ENCODE measurements at regions not wholly inside any gene's neighbourhood (a gene's known extent, or its start where the extent isn't known, plus 50 kb on each side); places are given as distances from the start of the nearest gene placed in this dataset.

DNA sequence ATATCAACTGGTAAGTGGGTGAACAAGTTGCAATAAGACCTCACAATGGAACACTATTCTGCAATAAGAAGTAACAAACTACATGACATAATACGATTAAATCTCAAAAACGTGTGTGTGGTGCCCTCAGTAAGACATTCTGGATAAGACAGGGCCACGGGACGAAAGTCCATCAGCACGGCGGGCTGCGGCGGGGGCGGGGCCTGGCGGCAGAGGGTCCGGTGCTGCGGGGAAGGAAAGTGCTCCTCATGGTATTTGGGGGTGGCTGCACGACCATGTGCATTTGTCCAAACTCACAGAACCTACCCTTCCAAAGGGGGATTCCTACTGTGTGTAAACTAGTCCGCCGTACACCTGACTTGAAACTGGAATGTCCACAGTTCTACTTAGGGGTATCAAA, 341.8 kb downstream of the TCERG1L start:
- TF ChIP-seq, protein P1, sequence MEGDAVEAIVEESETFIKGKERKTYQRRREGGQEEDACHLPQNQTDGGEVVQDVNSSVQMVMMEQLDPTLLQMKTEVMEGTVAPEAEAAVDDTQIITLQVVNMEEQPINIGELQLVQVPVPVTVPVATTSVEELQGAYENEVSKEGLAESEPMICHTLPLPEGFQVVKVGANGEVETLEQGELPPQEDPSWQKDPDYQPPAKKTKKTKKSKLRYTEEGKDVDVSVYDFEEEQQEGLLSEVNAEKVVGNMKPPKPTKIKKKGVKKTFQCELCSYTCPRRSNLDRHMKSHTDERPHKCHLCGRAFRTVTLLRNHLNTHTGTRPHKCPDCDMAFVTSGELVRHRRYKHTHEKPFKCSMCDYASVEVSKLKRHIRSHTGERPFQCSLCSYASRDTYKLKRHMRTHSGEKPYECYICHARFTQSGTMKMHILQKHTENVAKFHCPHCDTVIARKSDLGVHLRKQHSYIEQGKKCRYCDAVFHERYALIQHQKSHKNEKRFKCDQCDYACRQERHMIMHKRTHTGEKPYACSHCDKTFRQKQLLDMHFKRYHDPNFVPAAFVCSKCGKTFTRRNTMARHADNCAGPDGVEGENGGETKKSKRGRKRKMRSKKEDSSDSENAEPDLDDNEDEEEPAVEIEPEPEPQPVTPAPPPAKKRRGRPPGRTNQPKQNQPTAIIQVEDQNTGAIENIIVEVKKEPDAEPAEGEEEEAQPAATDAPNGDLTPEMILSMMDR (IDR thresholded peaks at IDR 0.05; ENCODE audit: control extremely low read depth, extremely low read depth) = no peak
- DNase-seq = no peak
- Histone ChIP-seq H3K4me1 (ENCODE audit: control insufficient read depth in 5 of 5, insufficient read depth in 5 of 5, low read length in 5 of 5) (no peaks in the 10 kb centered on the region), H3K4me3 (no peak overlapping the region), H3K27me3 (ENCODE audit: control insufficient read depth in 3 of 3, insufficient read depth in 3 of 3, low read length in 2 of 3) (no peaks in the 10 kb centered on the region), H3K9ac (ENCODE audit: insufficient read depth in 1 of 2, low read length in 2 of 2) (no peak overlapping the region), H3K27ac (ENCODE audit: low read depth in 1 of 2, low read length in 1 of 2) (no peak overlapping the region), H3K9me3 (ENCODE audit: control insufficient read depth in 4 of 4, insufficient read depth in 3 of 4, low read length in 3 of 4) (peaks cover 0 to 3% (median 0%) of the 10 kb centered on the region in 4 donors), H3K36me3 (ENCODE audit: control insufficient read depth in 4 of 4, insufficient read depth in 4 of 4, low read length in 4 of 4) (no peaks in the 10 kb centered on the region)
- no peak for ATAC-seq (ENCODE audit: insufficient read depth, low FRiP score)
- WGBS, 2 donors = 80 to 86% methylated on average over 15 of the region's 15 CpGs

DNA sequence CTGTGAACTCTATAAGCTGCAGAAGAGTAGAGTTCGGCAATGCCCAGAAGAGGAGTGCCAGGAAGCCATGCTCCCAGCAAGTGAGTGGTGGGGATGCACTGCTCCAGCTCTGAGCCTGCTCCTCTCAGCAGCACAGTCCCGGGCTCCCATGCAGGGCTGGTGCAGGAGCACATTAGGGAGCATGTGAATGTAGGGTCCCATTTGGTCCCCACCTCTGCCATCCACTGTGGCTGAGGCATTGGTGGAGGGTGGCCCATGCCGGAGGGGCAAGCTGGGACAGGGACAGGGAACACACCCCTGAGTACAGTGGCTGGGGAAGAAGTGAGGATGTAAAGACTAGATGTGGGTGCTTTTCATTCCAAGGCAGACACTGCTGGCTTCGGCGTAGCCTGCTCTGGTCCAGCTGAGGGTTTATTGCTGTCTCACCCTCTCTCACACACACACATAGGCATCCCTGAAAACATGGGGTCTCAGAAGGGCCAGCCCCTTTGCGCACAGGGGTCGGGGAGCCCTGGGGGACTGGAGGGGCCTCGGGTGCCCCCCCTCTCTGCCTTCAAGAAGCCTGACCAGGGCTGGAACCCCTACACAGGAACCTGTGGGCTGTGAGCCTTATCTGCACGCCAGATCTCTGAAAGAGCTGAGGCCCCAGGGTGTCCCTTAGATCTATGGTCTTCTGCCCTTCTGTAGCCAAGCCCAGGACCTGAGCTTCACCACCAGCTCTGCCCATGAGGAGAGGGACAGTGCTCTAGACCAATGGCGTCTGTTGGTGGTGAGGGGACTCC, 341.0 kb downstream of the TCERG1L start:
- TF ChIP-seq, protein P1 (IDR thresholded peaks at IDR 0.05; ENCODE audit: control extremely low read depth, extremely low read depth) = no peak
- DNase-seq = no peak

DNA sequence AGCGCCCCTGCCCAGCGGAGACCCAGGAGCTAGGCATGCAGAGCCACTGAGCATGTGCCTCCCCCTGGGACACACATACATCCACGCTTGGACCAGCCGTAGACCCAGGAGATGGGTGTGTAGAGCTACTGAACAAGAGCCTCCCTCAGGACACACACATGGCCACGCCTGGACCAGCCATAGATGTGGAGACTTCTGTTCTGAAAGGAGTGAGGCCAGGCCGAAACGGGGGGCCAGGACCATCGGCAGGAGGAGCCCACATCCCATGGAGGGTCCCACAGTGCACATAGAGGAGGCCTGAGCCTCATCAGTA, 340.4 kb downstream of the TCERG1L start:
- H3K4me1 ChIP-seq (ENCODE audit: control insufficient read depth in 5 of 5, insufficient read depth in 5 of 5, low read length in 5 of 5) = no peaks in the 10 kb centered on the region
- ATAC-seq (ENCODE audit: insufficient read depth, low FRiP score) (no peak), DNase-seq (no peak)
- H3K9ac ChIP-seq (ENCODE audit: insufficient read depth in 1 of 2, low read length in 2 of 2) = no peak overlapping the region
- H3K4me3 ChIP-seq = no peak overlapping the region
- TF ChIP-seq, protein P1 (IDR thresholded peaks at IDR 0.05; ENCODE audit: control extremely low read depth, extremely low read depth) = no peak
- H3K9me3 ChIP-seq (ENCODE audit: control insufficient read depth in 4 of 4, insufficient read depth in 3 of 4, low read length in 3 of 4) = peaks cover 0 to 3% (median 0%) of the 10 kb centered on the region in 4 donors
- no peak overlapping the region for H3K27ac ChIP-seq (ENCODE audit: low read depth in 1 of 2, low read length in 1 of 2)
- H3K36me3 ChIP-seq (ENCODE audit: control insufficient read depth in 4 of 4, insufficient read depth in 4 of 4, low read length in 4 of 4) = no peaks in the 10 kb centered on the region
- H3K27me3 ChIP-seq (ENCODE audit: control insufficient read depth in 3 of 3, insufficient read depth in 3 of 3, low read length in 2 of 3) = no peaks in the 10 kb centered on the region
- 87 to 95% methylated on average over 8 of the region's 8 CpGs for WGBS, 2 donors

More for the DNA sequence above, 341.0 kb downstream of the TCERG1L start:
- H3K27ac ChIP-seq (ENCODE audit: low read depth in 1 of 2, low read length in 1 of 2) = no peak overlapping the region
- H3K36me3 ChIP-seq (ENCODE audit: control insufficient read depth in 4 of 4, insufficient read depth in 4 of 4, low read length in 4 of 4) = no peaks in the 10 kb centered on the region
- H3K4me3 ChIP-seq = no peak overlapping the region
- no peak for ATAC-seq (ENCODE audit: insufficient read depth, low FRiP score)
- no peaks in the 10 kb centered on the region for H3K4me1 ChIP-seq (ENCODE audit: control insufficient read depth in 5 of 5, insufficient read depth in 5 of 5, low read length in 5 of 5)
- WGBS, 2 donors = 82 to 83% methylated on average over 10 of the region's 10 CpGs
- no peak overlapping the region for H3K9ac ChIP-seq (ENCODE audit: insufficient read depth in 1 of 2, low read length in 2 of 2)
- peaks cover 0 to 3% (median 0%) of the 10 kb centered on the region in 4 donors for H3K9me3 ChIP-seq (ENCODE audit: control insufficient read depth in 4 of 4, insufficient read depth in 3 of 4, low read length in 3 of 4)
- no peaks in the 10 kb centered on the region for H3K27me3 ChIP-seq (ENCODE audit: control insufficient read depth in 3 of 3, insufficient read depth in 3 of 3, low read length in 2 of 3)
